M059J (cell line): ENCODE measurements at regions not wholly inside any gene's neighbourhood (a gene's known extent, or its start where the extent isn't known, plus 50 kb on each side); places are given as distances from the start of the nearest gene placed in this dataset.

Experiments used
- DNase-seq: peaks from one replicate; pipeline ENCODE4 v3.0.0-alpha.2; 2012; ENCODE audit warnings: low read depth

DNA sequence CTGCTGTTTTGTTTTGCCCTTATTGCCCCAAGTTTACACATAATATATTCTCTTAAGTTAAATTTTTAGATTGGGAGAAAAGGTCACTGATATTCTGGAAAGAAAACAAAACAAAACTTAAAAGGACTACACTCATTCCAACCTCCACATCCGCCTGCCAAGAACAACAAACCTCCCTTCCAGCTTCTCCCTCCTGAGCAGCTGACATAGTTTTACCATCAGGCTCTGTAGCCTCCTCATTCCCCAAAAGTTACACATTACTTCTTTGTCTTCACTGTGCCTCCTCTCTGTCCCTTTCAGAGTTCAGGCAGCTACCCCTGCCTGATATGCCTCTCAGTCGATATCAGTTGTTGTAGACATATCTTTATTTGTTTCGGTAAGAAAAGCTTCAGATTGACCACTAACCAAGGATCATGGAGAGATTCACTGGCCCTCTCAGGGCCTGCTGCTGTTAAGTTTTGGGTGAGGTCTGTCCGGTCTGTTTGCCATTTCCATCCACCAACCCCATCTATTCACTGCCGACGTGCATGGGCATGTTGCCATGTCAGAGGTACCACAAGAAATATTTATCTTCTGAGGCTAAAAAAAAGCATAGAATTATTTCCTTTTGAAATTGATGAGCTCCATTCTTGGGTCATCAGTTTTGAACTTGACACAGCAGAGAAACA is 164.1 kb downstream of the GASK1B start:
- peak; percentile 66 for DNase-seq

DNA sequence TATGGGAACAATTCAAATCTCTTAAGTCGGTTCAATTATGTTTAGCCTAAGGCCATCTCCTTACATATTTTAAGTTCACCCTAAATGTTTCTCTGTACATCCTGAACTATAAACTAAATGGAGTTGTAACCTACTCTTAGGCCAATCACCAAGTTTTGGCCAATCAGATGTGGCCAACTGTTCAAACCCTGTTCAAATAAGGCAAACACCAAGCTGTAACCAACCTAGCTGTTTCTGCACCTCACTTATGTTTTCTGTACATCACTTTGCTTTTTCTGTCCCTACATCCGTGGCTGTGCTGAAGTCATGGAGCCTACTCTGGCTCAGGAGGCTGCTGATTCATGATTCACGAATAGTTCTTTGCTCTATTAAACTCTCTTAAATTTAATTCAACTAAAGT is 165.3 kb downstream of the GASK1B start:
- DNase-seq, result no peak

- DNase-seq, result no peak
These were observed 165.8 kb downstream of the GASK1B start for GRCh38 chr4:158006990-158007389.

- no peak for DNase-seq
These were observed 167.8 kb downstream of the GASK1B start for GRCh38 chr4:158005021-158005420.

DNA sequence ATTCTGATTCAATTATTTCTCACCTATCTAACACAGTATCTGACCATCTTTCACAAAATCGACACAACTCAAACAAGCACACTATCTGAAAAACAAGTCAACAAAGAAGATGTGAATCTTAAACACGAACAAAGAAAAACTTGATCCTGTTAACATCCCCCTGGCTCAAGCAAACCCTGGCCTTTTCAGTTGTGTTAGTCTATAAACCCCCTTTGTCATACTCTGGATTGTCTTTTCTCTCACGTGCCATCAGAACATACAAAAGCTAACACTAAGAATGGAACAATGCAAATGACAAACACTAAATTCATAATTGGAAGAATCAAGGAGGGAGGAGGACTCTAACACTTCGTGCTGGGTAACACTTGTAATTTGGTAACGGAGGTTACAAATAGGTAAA is 168.7 kb downstream of the GASK1B start:
- no peak for DNase-seq

DNA sequence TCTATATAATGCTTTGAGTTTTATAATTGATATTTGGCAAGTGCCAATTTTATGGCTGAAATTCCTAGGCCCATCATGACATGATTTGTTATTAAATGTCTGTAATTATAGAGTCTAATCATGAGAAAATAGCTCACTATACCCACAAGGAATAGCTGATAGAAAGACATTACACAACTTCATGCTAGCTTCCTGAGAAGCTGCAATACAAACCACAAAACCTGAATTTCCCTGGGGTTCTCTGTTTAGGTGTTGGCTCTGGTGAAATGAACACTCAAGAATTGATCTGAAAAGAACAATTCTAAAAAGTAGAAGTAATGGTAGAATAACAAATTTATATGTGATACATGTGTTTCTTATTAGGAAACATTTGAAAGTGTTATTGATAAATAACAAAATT is 169.6 kb downstream of the GASK1B start:
- DNase-seq, result no peak

DNA sequence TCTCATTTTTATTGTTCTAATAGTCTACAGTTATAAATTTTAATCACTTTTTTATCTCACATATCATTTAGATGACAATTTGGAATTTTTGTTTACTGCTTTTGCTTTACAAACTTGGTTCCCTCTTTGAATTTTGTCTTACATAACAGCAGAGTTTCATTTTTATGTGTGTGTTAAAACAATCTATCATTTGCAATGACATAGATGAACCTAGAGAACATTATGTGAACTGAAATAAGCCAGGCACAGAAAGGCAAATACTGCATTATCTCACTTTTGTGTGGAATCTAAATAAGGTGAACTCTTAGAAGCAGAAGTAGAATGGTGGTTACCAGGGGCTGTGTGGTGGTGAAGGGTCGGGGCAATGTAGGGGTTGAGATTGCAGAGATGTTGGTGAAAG is 170.7 kb downstream of the GASK1B start:
- DNase-seq, result no peak

DNA sequence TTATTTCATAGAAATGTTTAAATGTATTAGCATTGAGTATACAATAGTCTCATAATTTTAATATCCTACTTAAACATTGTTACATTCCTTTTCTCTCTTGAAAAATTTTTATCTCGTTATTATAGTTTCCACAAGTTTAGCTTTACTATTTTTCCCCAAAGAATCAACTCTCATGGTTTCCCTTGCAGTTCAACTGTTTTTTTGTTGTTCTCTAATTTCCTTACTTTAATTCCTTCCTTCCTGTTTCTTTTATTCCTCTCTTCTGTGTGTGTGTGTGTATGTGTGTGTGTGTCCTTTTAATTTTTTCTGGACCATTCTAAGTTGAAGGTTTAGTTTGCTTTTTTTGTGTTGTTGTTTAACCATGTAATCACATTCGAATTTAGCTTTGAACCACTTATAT is 171.1 kb downstream of the GASK1B start:
- no peak for DNase-seq

DNA sequence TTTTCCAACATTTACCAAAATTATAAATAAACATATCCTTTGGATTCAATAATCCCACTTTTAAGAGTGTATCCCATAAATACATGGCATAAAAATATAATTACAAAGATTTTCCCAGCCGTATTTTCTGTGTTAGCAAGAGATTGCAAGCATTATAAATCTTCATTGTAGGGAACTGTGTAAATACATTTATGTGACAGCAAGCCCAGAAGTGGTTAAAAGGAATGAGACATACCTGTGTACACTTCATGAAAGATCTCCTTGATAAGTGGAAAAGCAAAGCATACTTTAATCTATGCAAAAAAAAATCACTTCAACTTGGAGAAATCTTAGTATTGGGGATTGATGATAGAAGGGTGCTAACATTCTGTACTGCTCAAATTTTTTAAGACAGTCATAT is 173.1 kb downstream of the GASK1B start:
- DNase-seq, result no peak

GRCh38 chr4:157997296-157997695 is 175.5 kb downstream of the GASK1B start:
- DNase-seq, result no peak

GRCh38 chr4:157996061-157997028 is 176.5 kb downstream of the GASK1B start:
- DNase-seq, result no peak

DNA sequence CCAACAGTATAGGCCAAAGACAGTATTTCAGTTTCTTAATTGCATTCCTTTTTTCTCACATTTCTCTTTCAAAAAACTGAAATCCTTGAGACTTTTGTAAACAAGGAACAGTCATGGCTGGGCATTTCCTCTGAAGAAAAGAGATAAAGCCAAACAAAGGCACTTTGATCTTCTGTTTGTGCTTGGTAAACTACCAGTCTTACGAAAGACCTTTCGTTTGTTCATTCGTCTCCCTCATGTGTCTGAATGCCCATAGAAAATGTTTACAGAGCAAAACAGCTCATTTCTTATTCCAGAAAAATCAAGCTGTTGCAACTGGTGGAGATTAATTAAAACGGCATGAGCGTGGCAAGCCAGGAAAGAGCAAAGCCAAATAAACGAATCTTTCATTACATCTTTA is 178.0 kb downstream of the GASK1B start:
- DNase-seq, result peak; percentile 43

DNA sequence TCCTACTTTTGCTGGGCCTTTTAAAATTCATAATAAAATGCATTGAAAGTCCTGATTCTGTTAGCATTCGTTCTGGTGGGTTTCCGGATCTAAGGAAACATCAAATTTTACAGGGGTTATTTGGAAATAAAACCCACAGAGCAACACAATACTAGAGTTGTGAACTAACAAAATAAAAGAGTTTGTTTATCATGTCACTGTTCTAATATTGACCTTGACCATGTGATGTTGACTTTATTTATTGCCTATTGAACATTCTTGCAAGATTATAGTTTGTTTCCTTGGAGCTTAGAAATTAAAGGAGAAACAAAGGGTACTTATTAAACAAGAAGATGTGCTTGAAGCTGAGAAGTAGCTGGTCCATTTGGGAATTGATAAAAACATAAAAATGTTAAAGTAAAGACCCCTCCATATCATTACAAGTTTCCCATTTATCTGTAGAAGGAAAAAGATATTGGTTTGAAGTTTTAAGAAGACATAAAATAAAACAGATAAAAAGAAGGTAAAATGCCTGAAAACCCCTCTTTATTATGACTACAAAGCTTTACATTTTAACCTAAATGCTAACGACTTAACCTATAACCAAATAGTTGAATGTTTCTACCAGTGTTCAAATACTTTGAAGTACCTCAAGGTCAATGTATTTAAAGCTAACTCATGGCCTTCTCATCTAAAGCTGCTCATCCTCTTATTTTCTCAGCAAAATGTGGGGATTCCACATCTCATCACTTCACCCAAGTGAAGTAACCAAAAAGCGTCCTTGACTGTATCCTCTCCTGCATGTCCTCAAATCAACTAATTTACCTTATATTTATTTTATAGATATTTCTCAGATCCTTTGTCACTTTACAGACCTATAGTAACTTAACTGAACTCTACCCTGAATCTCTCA is 179.6 kb downstream of the GASK1B start:
- DNase-seq, result no peak

- DNase-seq, result peak; percentile 62
These were observed 180.7 kb downstream of the GASK1B start for GRCh38 chr4:157992038-157992705.

- DNase-seq, result no peak
These were observed 184.2 kb downstream of the GASK1B start for GRCh38 chr4:157988641-157989040.

- peak; percentile 42 for DNase-seq
These were observed 188.4 kb downstream of the GASK1B start for GRCh38 chr4:157984285-157984911.

- no peak for DNase-seq
These were observed 189.5 kb downstream of the GASK1B start for GRCh38 chr4:157983300-157983699.

DNA sequence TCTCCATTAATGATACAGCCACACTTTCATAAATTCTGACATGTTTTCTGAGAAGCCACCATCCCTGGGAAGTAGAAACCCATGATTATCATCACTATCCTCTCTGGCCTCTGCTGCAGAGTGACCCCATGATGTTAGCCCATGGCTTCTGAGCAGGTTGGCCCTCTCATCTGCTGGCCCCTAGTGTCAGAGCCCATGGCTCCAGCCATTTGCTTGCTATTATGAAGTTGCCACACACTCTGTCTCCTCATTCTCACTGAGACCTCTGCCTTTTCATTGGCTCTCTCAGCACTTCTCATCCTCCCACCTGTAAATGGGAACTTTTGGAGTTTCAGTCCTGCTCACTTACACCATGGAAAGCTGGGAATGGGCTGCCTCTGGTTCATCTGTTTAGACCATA is 192.7 kb downstream of the GASK1B start:
- DNase-seq, result no peak

GRCh38 chr4:157978680-157979361 is 194.0 kb downstream of the GASK1B start:
- peak; percentile 59 for DNase-seq

GRCh38 chr4:157977086-157977485 is 195.7 kb downstream of the GASK1B start:
- DNase-seq, result no peak
